GM18505 (cell line): ENCODE measurements at regions not wholly inside any gene's neighbourhood (a gene's known extent, or its start where the extent isn't known, plus 50 kb on each side); places are given as distances from the start of the nearest gene placed in this dataset.
"Not testable (repeated sequence)": the region's sequence is repeated elsewhere in the genome, so short reads cannot be mapped to it uniquely, and the experiment has no call there.

Experiments used
- ATAC-seq: cut with Tn5 transposase; IDR thresholded peaks from one replicate; pipeline ENCODE4 v1.9.1; 2021; ENCODE audit not compliant: unreplicated experiment
- POLR2A ChIP-seq: IDR thresholded peaks from 4 replicates; pipeline ENCODE4 v1.6.1; 2011; ENCODE audit warnings: borderline replicate concordance; ENCODE audit not compliant: insufficient read depth, insufficient read length; ENCODE audit errors: extremely low read depth

DNA sequence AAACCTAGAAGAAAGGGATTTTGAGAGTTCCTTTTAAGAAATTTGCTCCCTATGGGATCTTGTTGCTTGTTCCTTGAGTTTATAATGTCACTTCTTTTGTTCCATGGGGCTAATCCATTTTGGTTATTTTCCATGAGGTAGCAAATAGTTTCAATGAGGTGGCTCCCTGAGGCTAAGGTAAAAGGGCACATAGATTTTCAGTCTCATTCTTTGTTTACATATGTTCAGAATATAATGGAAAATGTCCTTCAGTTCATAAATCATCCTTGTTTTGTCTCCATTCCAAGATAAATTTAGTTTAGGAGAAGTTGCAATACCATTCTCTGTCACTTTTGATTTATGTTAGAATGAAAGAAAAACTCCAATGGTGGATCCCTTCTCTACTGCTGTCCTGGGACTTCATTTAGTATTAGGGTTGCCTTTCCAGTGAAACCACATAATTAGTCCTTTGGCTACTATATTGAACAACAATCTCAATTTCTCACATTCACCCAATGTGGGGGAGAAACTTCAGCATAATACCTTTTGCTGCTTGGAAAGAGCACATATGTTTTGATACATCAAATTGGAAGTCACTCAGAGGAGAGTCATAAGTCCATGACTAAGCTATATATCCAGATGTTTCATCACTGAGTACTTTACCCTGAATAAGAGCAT, 80.9 kb upstream of the ADAMTS5 start:
- TF ChIP-seq POLR2A = no peak
- ATAC-seq = no peak

DNA sequence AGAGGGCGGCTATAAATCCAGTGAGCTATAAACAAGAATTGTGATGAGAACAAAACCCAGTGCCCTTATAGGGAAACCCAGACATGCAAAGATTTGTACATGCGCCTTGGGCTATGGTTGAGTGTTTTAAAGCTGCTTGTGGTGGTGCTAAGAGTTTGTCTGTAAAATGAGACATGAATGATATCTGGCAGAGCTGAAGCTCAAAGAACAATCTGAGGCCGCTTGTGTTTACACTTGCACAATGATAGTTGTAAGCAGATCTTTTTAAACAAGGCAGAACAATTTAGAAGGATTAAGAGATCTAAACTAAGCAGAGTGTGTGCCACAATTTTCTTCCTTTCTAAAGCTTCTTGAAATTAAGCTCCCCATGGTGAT, 80.4 kb upstream of the ADAMTS5 start:
- no peak for TF ChIP-seq POLR2A
- ATAC-seq = no peak

DNA sequence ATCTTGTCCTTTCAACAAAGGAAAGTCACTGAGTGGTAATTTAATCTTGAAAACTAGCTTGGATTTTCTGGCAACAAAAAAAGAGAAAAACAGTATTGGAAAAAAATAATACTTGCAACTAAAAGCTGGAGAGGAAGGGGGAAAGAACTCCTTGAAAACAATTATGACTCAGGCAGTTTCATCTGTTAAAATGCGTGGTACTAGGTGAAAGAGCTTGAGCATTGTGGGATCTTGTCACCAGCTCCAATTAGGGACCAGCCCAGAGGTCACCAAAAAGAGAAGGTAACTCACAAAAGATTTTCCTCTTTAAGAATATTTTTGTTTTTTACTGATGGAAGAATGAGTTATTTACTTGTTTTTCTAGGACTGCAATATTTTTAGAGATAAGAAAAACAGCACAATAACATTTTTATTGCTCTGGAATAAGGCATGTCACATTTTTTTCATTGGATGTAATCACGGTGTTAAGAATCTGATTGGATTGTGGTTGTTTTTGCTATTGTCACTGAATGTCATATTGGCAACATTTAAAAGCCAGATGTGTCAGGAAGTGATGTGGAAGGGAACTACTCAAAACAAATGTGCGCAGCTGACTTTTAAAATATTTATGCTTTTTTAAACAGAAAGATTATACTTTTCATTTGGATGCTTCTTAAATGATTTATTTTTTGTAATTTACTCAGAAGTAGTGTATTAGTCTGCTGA, 78.5 kb upstream of the ADAMTS5 start:
- no peak for ATAC-seq
- no peak for TF ChIP-seq POLR2A

DNA sequence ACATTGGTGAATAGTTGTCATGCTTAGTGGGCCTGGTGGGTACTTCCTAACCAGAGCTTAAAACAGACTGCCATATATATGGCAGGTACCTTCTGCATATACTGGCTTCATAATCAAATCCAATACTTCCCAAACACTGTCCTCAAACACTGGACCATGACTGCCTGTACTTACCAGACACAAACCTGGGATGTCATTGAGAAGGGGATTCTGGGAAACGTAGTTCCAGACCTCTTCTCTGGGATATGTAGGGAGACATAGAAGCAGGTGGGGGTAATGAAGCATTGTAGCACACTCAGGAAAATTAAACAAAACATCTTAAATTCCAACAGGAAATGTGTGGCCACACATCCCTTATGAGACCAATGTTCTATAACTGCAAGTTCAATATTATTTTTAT, 76.5 kb upstream of the ADAMTS5 start:
- no peak for ATAC-seq
- no peak for TF ChIP-seq POLR2A

DNA sequence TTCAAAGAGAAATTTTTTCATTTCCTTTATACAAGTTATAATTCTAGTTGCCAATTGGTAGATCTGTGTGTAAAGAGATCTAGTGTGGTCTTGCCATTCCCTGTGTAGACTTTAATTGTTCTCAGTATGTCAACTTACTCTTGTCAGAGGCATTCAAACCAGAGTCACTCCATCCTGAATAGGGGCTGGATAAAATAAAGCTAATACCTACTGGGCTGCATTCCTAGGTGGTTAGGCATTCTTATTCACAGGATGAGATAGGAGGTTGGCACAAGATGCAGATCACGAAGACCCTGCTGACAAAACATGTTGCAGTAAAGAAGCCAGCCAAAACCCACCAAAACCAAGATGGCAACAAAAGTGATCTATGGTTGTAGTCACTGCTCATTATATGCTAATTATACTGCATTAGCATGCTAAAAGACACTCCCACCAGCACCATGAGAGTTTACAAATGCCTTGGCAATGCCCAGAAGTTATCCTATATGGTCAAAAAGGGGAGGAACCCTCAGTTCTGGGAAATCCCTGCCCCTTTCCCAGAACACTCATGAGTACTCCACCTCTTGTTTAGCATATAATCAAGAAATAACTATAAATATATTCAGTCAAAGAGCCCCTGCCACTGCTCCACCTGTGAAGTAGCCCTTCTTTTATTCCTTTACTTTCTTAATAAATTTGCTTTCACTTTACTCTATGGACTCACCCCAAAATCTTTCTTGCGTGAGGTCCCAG, 74.0 kb upstream of the ADAMTS5 start:
- no peak for ATAC-seq
- no peak for TF ChIP-seq POLR2A

DNA sequence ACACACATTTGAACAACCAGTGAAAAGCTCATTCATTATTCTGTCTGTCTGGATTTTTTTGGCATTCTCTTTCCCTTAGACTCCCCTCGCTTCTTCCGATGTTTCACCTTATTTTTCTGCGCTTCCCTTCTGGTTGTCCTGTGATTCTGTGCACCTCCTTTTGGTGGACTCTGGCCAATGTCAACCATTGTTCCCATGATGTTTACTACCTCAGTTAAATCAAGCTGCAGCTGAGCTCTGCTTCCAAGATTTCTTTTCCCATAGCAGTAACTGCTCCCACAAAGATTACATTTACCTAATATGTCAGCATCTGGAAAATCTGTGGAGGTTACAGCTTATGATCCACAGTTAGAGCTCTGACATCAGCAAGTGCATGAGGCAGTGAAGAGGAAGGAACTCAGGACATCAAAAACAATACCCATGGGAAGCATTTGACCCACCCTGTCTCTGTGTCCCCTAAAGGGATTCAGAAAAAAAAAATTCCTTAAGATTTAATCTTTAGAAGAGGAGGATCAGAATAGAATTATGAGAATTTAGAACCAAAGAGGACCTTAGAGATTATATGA, 69.9 kb upstream of the ADAMTS5 start:
- TF ChIP-seq POLR2A = no peak
- no peak for ATAC-seq

DNA sequence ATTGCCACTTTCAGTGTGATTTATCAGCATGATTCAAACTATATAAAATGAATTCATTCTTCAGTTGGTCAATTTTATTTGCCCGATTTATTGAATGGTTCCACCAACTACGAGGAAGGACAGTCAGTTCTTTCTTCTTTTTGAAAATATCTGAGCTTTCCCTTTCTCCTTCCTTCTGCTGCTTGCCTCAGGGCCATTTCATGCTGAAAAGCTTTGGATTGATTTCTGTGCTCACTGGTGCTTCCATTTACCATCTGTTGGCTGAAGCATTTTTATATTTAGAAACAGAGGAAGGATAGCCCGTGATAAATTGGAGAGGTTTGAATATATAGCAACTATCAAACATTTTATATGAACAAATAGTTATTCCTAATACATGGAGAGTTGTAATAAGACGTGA, 68.9 kb upstream of the ADAMTS5 start:
- no peak for TF ChIP-seq POLR2A
- no peak for ATAC-seq

DNA sequence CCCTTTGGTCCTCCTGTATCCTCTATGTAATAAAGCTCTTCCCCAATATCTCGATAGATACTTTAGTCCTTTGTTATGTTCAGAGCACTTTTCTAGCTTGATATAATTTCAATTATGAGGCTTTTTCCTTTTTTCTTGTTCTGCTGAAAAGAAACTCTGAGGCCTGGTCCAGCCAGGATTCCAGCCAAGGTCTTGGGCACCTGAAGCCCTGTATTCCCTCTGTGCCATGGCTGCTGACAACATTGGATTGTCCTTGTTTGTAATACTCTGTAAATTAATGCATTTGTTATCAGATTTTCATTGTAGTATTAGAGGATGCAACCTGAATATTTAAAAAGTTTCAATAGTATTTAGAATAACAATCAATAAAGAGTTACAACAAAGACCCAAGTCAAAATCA, 67.9 kb upstream of the ADAMTS5 start:
- no peak for ATAC-seq
- TF ChIP-seq POLR2A = no peak

DNA sequence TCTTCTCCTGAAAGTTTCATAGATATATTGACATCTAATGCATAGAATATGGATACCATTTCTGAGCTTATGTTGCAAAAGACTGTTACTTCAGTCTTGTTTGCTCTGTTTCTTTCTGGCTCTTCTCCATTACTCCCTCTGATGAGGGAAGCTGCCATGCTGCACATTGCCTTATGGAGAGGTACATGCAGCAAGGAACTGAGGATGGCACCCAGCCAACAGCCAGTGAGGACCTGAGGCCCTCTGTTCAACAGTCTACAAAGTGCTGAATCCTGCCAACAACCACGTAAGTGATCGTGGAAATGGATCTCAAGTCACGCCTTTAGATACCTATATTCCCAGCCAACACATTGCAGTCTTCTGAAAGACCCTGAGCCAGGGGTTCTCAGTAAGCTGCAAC, 66.6 kb upstream of the ADAMTS5 start:
- no peak for ATAC-seq
- TF ChIP-seq POLR2A = no peak

DNA sequence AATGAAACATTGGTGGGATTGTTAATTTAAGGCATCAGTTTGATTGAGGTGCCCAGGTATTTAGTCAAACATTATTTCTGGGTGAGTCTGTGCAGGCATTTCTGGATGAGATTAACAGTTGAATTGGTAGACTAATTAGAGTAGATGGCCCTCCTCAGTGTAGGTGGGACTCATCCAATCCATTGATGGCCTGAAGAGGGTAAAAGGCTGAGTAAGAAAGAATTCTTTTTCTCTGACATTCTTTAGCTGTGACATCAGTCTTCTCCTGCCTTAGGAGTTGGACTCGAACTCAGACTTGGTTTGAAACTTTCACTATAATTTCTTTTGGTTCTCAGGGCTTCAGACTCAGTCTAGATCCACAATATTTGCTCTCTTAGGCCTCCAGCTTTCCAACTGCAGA, 59.6 kb upstream of the ADAMTS5 start:
- TF ChIP-seq POLR2A = no peak
- no peak for ATAC-seq

DNA sequence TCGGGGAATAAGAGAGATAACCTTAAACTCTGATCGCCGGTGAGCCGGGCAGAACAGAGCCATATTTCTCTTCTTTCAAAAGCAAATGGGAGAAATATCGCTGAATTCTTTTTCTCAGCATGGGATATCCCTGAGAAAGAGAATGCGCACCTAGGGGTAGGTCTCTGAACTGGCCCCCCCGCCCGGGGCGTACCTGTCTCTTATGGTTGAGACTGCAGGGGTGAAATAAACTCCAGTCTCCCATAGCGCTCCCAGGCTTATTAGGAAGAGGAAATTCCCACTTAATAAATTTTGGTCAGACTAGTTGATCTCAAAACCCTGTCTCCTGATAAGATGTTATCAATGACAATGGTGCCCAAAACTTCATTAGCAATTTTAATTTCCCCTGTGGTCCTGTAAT, 58.8 kb upstream of the ADAMTS5 start:
- not testable (repeated sequence) for ATAC-seq

DNA sequence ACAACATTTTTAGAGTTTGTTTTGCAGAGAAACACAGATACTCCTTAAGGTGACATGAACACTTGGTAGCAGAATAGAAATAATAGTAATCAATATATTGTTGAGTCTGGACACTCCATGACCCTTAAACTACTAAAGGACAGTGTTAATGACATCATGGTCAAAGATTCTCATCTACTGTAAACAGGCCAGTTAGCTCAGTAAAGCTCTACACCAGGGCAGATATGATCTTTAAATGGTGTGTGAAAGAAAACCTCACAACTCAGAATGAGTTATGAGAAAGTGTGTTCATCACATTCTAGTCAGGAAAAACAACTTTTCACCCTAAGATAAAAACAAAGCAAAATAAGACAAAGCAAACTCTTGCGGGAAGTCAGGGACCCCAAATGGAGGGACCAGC, 58.1 kb upstream of the ADAMTS5 start:
- ATAC-seq = no peak

DNA sequence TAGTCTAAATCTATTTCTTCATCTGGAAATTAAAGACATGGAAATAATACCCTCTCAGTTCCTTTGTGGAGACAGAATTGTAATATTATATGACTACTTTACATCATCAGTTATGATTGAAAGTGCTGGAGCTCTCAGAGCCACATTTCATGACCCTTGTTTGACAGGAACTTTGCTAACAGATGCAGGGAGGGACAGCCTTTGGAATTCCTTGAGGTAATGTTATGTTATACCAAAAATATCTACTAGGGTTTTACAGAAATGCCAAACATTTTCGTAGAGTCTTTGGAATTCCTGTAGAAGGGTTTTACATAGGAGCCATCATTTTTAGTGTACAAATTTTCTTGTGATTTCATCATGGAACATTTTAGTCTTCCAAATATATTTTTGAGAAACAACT, 57.4 kb upstream of the ADAMTS5 start:
- no peak for ATAC-seq

More for the DNA sequence above, 58.1 kb upstream of the ADAMTS5 start:
- no peak for TF ChIP-seq POLR2A

DNA sequence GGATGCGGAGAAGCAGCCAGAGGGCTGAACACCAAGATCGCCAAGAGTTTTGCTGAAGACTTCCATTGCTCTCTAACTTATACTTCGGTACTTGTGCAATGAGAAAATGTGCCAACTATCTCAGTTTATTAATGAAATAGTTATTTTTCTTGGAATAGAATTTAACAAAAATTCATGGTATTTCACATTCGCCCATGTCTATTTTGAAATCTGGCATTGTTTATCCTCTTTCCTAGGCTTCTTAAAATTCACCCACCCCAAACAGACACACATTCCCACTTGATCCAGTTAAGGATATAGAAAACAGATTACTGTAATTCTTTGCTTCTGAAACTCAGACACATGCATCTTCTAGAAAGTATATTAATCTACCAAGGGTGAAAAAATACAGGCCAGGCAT, 56.3 kb upstream of the ADAMTS5 start:
- ATAC-seq = no peak

More for the DNA sequence above, 57.4 kb upstream of the ADAMTS5 start:
- TF ChIP-seq POLR2A = no peak

More for the DNA sequence above, 56.3 kb upstream of the ADAMTS5 start:
- no peak for TF ChIP-seq POLR2A
